D721Med (cell line): ENCODE measurements at regions not wholly inside any gene's neighbourhood (a gene's known extent, or its start where the extent isn't known, plus 50 kb on each side); places are given as distances from the start of the nearest gene placed in this dataset.

Experiments
- DNase-seq: peaks from one replicate; pipeline ENCODE4 v3.0.0; 2011; ENCODE audit warnings: low spot score; ENCODE audit not compliant: insufficient read length
- FAIRE-seq: peaks from 2 replicates; lab custom pipeline; 2011; peaks lifted over from hg19 to GRCh38; lab: Jason Lieb, UNC
- TF ChIP-seq, protein P1 (sequence below): IDR thresholded peaks from 2 replicates; pipeline ENCODE4 v1.5.1; 2012; ENCODE audit warnings: mild to moderate bottlenecking, control low read depth; ENCODE audit not compliant: insufficient read depth; ENCODE audit errors: missing control alignments

DNA sequence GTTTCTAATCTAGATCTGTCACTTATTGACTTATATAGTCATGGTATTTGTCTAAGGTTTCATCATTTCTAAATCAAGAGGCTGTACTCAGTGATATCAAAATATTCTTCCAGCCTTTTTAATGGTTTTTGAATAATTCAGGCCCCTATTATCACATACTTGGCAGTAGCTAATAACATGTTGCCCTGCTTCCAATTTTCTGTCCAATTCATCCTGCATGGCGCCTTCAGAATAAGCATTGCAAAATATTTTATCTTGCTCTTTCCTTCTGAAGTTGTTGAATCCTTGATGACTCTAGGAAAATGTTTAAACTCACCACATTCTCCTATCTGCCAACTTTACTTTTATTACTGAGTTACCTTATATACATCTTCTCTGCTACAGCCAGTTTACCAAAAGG is 517.2 kb upstream of the B3GALT2 start:
- TF ChIP-seq, protein P1, sequence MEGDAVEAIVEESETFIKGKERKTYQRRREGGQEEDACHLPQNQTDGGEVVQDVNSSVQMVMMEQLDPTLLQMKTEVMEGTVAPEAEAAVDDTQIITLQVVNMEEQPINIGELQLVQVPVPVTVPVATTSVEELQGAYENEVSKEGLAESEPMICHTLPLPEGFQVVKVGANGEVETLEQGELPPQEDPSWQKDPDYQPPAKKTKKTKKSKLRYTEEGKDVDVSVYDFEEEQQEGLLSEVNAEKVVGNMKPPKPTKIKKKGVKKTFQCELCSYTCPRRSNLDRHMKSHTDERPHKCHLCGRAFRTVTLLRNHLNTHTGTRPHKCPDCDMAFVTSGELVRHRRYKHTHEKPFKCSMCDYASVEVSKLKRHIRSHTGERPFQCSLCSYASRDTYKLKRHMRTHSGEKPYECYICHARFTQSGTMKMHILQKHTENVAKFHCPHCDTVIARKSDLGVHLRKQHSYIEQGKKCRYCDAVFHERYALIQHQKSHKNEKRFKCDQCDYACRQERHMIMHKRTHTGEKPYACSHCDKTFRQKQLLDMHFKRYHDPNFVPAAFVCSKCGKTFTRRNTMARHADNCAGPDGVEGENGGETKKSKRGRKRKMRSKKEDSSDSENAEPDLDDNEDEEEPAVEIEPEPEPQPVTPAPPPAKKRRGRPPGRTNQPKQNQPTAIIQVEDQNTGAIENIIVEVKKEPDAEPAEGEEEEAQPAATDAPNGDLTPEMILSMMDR, result no peak
- peak; percentile 90 for FAIRE-seq
- no peak for DNase-seq

DNA sequence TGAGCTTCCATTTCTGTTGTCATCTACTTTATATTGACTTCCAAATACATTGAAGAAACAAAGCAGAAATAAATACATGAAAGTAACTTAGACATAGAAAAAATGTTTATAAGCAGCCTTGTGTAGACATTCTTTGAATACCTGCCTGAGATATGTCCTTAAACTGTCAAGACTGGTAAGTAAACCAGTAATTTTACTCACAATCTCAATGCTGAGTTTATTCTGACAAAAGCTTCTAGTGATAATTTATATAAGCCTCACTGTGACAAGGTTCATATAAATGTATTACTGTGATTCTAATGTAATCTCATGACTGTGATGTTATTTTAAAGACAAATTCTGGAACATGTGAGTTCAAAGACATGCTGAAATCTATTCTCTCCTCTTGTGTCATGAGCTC is 516.7 kb upstream of the B3GALT2 start:
- FAIRE-seq (peak; percentile 58), DNase-seq (no peak)
- TF ChIP-seq, protein P1, result no peak

GRCh38 chr1:193701759-193702158 is 515.3 kb upstream of the B3GALT2 start:
- DNase-seq, result no peak
- FAIRE-seq, result peak; percentile 91
- TF ChIP-seq, protein P1, result no peak

DNA sequence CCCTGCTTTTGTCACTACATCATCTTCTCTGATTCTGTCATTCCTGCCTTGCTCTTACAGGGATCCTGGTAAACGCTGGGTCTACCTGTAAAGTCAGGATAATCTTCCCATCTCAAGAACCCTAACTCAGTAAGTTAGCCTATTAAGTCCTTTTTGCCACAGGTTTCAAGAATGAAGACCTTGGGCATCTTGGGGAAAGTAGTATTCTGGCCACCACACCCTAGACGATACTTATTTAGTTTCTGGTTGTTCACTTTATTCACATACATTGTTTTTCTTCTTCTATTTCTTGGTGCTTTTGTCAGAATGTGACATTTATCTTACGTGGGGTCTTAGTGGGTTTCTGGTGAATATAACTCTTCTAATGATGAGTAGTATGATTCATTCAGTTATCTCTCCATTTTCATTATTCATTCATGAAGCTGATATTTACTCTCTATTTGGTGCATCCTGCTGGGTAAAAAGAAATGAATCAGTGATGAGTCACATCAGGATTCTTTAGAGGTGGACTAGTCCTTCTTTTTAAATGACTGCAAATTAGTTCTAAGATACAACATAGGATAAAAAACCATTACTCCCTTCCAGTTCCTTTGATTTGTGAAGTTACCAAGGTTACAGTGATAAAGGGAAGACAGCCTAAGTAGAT is 514.4 kb upstream of the B3GALT2 start:
- DNase-seq (no peak), FAIRE-seq (peak; percentile 32)
- TF ChIP-seq, protein P1, result no peak

GRCh38 chr1:193699261-193699660 is 512.8 kb upstream of the B3GALT2 start:
- FAIRE-seq (peak; percentile 67), DNase-seq (no peak)
- TF ChIP-seq, protein P1, result no peak

DNA sequence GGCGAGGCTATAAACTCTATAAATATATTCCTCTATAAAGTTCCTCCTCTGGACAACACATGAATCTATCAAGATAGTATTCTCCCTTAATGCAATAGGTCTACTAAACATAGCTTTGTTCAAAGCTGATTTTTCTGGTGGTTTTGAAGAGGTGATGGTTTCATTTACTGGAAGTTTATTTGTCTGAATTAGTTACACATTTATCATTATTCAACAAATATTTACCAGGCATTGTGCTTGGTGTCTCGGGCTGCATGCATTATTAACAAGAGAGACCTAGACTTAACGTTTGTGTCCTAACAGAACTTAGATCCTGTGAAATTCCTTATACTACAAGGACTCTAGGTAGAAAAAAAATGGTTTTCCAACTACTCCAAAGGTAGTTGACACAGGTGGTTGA is 511.4 kb upstream of the B3GALT2 start:
- TF ChIP-seq, protein P1, result no peak
- FAIRE-seq, result peak; percentile 25
- DNase-seq, result no peak

DNA sequence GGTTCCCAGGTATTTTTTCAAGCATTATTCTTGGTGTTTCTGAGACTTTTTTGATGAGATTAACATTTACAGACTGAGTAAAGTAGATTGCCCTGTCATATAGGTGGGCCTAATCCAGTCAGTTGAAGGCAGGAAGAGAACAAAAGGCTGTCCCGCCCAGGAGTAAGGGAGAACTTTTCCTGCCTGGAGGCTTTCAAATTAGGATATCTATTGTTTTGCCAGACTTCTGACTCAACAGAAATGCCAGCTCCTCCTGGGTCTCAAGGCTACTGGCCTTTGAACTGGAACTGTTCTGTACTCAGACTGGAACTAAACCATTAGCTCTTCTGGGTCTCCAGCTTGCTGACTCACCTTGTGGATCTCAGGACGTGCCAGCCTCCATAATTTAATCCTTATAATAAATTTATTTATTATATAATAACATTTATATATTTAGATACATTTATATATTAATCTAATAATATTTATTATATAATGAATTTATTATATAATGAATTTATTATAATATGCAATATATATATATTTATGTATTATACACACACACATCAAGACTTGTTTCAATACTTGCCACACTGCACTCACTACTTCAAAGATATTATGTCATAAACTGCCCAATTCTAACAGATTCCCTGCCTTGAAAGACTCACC is 510.8 kb upstream of the B3GALT2 start:
- FAIRE-seq, result no peak
- no peak for DNase-seq
- TF ChIP-seq, protein P1, result no peak
